ENCODE measurements at regions not wholly inside any gene's neighbourhood (a gene's known extent, or its start where the extent isn't known, plus 50 kb on each side); places are given as distances from the start of the nearest gene placed in this dataset.

- no peak for DNase-seq (ENCODE audit: low read depth, low spot score)
Measured at GRCh38 chr5:57575839-57576238, 93.2 kb upstream of the ACTBL2 start.

GRCh38 chr5:57572461-57572860, 89.8 kb upstream of the ACTBL2 start:
- DNase-seq (ENCODE audit: low read depth, low spot score) = no peak

GRCh38 chr5:57569601-57570000, 87.0 kb upstream of the ACTBL2 start:
- DNase-seq (ENCODE audit: low read depth, low spot score) = no peak

GRCh38 chr5:57568136-57568535, 85.5 kb upstream of the ACTBL2 start:
- no peak for DNase-seq (ENCODE audit: low read depth, low spot score)

- DNase-seq (ENCODE audit: low read depth, low spot score) = no peak
Measured at GRCh38 chr5:57566914-57567313, 84.3 kb upstream of the ACTBL2 start.

GRCh38 chr5:57561231-57561842, 78.7 kb upstream of the ACTBL2 start:
- DNase-seq (ENCODE audit: low read depth, low spot score) = no peak

- no peak for DNase-seq (ENCODE audit: low read depth, low spot score)
Measured at GRCh38 chr5:57559110-57559635, 76.6 kb upstream of the ACTBL2 start.

GRCh38 chr5:57552033-57552432, 69.4 kb upstream of the ACTBL2 start:
- no peak for DNase-seq (ENCODE audit: low read depth, low spot score)

- DNase-seq (ENCODE audit: low read depth, low spot score) = no peak
Measured at GRCh38 chr5:57551251-57551650, 68.6 kb upstream of the ACTBL2 start.

GRCh38 chr5:57550132-57550531, 67.5 kb upstream of the ACTBL2 start:
- DNase-seq (ENCODE audit: low read depth, low spot score) = peak; percentile 19

- DNase-seq (ENCODE audit: low read depth, low spot score) = no peak
Measured at GRCh38 chr5:57549566-57549965, 67.0 kb upstream of the ACTBL2 start.

- DNase-seq (ENCODE audit: low read depth, low spot score) = no peak
Measured at GRCh38 chr5:57540823-57541222, 58.2 kb upstream of the ACTBL2 start.

- DNase-seq (ENCODE audit: low read depth, low spot score) = no peak
Measured at GRCh38 chr5:57539281-57539701, 56.7 kb upstream of the ACTBL2 start.

- no peak for DNase-seq (ENCODE audit: low read depth, low spot score)
Measured at GRCh38 chr5:57538341-57538955, 55.8 kb upstream of the ACTBL2 start.

- no peak for DNase-seq (ENCODE audit: low read depth, low spot score)
Measured at GRCh38 chr5:57537811-57538210, 55.2 kb upstream of the ACTBL2 start.

GRCh38 chr5:57532513-57533497, 50.2 kb upstream of the ACTBL2 start:
- no peak for DNase-seq (ENCODE audit: low read depth, low spot score)

Measured in ELF-1 (cell line).